NCI-H128 (cell line): ENCODE measurements at regions not wholly inside any gene's neighbourhood (a gene's known extent, or its start where the extent isn't known, plus 50 kb on each side); places are given as distances from the start of the nearest gene placed in this dataset.

ENCODE experiments used
- DNase-seq: peaks from one replicate; lab custom pipeline; 2025; ENCODE audit not compliant: unreplicated experiment; lab: John Stamatoyannopoulos, UW

DNA sequence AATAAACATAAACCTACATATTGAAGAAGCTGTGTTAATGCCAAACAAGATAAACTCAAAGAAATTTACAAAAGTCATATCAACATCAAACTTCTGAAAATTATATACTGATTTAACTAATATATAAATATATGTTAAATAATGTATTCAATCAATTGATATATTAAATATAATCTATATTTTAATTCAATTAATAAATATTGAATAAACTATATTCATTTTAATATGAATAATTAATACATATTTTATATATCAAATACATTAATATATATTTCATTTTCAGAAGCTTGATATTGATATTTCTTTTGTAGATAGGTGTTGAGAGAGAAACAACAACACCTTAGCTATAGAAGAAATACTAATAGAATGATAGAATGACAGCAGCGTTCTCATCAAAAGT, 768.1 kb downstream of the MECOM start:
- no peak for DNase-seq

DNA sequence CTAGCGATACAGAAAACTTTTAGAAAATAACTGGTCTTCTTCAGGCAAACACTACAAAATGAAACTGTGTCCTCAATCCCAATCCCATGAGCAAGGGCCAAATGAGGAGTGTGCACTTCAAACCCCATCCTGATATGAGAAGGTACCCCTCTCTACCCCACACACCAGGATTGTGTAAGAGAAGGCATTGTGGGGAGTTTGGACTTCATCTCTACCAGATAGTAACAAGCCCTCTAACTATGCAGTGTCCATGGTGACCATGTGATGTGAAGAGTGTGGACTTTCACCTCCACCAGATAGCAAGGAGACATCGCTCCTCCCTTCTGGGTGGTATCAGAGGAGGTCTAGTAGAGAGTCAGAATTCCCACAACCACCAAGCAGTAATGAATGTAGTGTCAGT, 769.3 kb downstream of the MECOM start:
- no peak for DNase-seq

DNA sequence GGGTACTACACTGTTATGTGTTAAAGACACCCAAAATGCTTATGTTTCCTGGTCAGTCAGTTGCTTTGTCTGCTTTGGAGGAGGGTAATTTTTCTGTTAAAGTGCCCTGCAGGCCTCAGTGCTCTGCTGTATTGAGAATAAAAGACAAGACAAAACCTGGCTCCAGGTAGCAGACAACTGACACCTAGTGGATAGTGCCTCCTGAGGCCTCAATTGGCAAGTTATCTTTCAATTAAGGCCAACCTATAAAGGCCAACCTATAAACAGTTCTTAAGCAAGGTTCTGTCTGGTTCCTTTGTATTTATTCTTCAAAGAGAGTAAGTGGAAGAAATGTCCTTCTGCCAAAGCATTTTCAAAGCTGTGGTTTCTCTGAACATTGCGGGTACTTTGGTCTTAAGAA, 773.8 kb downstream of the MECOM start:
- DNase-seq, result no peak

GRCh38 chr3:168888781-168889180, 774.7 kb downstream of the MECOM start:
- no peak for DNase-seq

- no peak for DNase-seq
Observed at GRCh38 chr3:168885028-168885427, 778.5 kb downstream of the MECOM start.

DNA sequence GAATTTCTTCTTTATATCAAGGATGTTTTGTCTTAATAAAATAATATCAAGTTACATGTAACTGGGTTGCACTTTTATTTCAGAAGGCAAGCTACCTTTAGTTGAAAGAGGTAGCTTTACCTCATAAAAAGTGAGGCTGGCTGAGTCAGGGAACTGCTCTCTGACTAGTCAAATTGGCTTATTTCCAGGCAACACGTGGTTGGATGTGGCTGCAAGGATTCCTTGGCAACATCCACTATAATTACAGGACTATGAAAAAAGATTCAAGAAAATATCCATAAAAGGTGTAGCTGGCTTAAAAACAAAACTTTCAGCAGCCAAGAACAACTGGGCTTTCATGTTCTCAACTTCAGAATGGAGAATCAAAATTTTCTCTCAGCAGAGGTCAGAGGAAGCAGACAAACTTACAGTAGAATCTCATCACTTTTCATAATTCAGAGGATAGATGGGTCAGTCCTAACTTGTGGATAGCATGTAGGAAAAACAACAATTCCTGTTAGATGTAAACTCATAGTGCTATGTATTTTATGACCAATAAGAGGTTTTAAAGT, 779.1 kb downstream of the MECOM start:
- no peak for DNase-seq

GRCh38 chr3:168883145-168883544, 780.4 kb downstream of the MECOM start:
- DNase-seq, result no peak

DNA sequence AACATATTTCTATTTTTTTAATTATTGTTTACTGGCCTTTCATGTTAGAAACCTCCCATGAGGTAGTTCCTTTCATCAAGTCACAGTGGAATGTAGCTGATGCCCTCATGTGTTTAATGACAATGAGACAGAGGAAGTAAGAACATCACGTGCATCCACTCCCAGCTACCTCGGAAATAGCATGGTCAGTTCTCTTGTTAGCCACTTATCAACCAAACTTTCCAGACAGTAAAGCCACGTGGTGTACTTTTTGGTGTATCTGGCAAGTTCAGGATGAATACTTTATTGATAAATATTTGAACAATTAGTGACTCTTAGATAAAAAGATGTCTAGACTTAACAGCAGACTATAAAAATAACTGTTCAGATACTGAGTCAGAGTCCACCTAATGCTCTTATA, 781.7 kb downstream of the MECOM start:
- no peak for DNase-seq

DNA sequence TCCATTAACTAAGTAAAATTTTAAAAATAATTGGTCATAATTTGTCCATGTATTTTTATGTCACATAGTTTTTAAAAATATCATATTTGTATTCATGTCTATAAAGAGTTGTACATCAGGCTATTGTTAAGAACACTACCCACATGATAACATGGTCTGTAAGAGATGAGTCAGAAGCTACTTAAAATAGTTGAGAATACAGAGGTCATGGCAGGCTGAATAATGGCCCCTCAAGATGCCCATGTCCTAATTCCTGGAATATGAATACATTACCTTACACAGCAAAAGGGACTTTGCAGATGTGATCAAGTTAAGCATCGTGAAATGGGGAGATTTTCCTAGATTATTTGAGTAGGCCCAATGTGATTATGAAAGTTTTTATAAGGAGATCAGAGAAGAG, 782.9 kb upstream of the GOLIM4 start:
- DNase-seq, result no peak

- no peak for DNase-seq
Observed at GRCh38 chr3:168877899-168878298, 782.2 kb upstream of the GOLIM4 start.

DNA sequence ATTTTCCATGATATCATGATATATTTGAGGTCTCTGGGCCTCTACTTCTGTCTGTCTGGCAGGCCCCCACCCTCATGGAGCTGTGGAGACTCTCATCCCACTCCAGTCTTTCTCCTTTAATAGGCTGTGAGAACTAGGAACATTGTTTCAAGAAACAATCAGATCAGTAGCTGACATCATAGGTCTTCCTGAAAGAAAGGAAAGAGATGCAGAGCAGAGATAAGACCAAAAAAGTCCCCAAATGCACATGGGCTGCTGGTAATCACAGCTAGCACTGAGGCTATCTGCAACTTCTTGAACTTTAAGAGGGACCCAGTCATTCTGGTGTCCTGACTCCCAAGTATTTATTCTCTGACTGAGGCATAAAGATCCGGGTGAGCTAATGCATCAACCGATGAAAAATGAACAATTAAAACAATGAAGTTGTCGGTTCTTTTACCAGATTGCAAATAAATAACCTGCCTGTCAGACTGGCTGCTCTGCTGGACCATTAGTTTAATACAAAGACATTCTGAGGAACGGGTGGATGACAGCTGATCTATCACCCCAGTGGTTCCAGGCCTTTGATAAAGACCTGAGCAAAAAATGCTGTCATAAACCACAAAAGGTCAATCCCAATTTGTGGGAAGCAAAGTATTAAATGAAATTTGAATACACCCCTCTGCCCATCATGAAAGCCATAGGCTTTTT, 780.8 kb upstream of the GOLIM4 start:
- no peak for DNase-seq

- DNase-seq, result no peak
Observed at GRCh38 chr3:168872826-168873225, 777.1 kb upstream of the GOLIM4 start.

- DNase-seq, result no peak
Observed at GRCh38 chr3:168870892-168871291, 775.2 kb upstream of the GOLIM4 start.

DNA sequence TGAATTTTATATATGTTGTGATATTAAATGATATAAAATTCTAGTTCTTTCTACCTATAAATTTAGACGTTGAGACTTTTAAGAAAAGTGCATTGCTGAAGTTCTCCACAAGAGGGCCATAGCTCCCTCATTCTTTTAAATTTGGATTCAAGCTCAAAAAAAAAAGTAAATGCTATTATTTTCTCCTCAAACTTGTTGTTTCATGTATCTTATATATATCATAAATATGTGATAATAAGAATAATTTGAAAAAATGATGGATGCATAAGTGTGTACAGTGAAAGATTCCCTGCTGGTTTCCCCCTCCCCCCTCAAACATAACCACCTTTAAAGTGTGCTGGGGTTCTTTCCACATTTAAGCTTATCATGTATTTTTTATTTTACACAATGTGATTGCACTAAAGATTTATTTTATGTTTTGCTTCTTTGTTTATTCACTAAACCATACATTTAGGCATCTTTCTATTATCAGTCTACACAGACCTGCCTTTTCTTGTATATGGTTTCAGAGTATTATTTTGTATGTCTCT, 769.4 kb upstream of the GOLIM4 start:
- DNase-seq, result no peak

DNA sequence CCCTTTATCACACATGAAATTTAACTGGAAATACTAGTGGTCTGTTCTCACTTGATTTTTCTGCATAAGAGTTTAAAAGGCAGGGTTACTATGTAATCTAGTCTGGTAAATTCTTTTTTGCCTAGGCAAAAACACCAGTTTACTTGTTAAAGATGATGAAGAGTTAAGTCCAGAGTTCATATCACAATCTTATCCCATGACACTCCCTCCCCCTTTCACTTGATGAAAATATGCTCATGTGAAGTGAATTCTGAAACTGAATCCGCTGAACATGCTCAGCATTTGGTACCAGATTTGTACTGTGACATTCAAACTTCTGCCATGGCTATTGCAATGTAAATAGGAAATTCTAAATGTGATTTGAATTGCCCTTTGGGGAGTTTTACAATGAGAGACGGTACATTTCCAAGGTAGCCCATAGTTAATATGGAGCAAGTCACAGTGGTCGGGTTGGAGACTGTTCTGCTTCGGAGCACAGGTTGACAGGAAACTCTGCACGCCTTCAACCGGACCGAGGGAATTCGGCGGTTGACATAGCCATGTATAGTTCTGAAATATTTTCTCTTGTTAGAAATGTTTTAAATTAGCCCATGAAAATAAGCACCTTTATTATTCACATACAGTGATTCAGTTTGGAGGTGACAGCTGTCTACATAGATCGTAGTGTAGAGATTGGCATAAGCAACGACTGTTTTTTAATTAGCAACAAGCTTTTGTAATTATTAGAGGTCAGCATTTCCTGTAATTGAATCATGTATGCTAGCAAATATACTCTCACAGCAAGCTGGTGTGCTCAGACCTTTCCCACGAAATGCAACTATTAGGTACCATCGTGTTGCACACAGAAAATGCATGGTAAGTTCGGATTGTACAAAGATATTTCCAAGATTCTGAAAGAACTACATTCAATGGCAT, 768.6 kb upstream of the GOLIM4 start:
- no peak for DNase-seq

DNA sequence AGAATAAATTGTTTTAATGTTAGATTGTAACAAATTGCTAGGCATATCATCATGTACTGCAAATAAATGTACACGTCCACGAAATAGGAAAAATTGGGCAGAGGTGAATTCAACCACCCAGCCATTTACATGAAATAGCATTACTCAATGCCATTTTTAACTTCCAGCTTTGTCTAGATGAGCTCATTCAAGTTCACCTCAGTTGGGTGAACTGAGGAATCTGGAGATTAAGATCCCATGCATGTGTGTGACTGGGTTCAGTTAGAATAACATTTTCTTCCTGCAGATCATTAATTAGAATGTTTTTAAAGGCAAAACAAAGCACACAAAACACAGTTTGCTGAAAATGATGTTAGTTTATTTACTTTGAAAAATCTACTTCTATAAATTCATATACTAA, 767.8 kb upstream of the GOLIM4 start:
- no peak for DNase-seq

- no peak for DNase-seq
Observed at GRCh38 chr3:168862466-168862865, 766.7 kb upstream of the GOLIM4 start.

- no peak for DNase-seq
Observed at GRCh38 chr3:168860592-168860991, 764.9 kb upstream of the GOLIM4 start.

DNA sequence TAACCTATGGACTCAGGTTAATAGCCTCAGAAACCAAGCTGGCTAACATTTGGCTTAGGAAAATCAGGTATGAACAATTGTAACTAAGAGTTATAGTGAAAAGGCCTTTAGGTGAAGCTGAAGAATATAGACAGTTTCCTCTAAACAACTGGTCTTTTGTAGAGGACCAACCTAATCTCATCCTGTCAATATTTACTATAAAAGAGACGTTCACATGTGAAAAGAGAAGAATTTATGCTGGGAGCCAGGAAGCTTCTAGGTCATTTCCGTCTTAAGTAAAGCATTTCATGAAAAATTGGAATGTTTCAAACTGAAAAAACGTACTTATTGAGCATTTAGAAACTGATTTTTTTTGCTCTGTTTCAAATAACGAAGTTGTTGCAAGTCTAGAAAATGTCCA, 764.3 kb upstream of the GOLIM4 start:
- DNase-seq, result no peak

GRCh38 chr3:168859574-168859973, 763.9 kb upstream of the GOLIM4 start:
- no peak for DNase-seq

- no peak for DNase-seq
Observed at GRCh38 chr3:168859143-168859542, 763.4 kb upstream of the GOLIM4 start.

- DNase-seq, result no peak
Observed at GRCh38 chr3:168858327-168858726, 762.6 kb upstream of the GOLIM4 start.
